GM20000 (cell line): ENCODE measurements at regions not wholly inside any gene's neighbourhood (a gene's known extent, or its start where the extent isn't known, plus 50 kb on each side); places are given as distances from the start of the nearest gene placed in this dataset.

Experiments
- DNase-seq: peaks from one replicate; pipeline ENCODE4 v3.0.0; 2012; ENCODE audit warnings: low spot score
- TF ChIP-seq, protein P1 (sequence below): IDR thresholded peaks from 2 replicates; pipeline ENCODE4 v1.5.1; 2012; ENCODE audit warnings: mild to moderate bottlenecking, control low read depth; ENCODE audit errors: extremely low read depth, missing control alignments

DNA sequence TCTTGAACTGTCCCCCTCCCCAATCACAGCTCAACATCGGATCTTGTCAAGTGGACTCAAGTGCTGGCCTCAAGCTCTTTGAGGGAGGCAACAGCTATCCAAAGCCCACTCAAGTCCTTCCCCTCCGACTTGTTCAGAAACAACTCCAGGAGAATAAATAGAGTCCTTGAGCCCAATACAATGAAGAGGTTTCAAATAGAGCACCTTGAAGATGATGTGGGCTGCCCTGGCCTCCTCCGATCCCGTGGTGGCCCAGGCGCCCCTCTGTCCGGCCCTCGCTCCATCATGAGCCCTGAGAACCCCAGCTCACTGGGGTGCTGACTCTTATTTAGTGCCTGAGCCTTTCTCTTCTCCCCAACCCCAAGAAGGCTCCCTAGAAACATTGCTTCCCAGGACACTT is 164.3 kb upstream of the PMEPA1 start:
- DNase-seq = no peak
- TF ChIP-seq, protein P1, sequence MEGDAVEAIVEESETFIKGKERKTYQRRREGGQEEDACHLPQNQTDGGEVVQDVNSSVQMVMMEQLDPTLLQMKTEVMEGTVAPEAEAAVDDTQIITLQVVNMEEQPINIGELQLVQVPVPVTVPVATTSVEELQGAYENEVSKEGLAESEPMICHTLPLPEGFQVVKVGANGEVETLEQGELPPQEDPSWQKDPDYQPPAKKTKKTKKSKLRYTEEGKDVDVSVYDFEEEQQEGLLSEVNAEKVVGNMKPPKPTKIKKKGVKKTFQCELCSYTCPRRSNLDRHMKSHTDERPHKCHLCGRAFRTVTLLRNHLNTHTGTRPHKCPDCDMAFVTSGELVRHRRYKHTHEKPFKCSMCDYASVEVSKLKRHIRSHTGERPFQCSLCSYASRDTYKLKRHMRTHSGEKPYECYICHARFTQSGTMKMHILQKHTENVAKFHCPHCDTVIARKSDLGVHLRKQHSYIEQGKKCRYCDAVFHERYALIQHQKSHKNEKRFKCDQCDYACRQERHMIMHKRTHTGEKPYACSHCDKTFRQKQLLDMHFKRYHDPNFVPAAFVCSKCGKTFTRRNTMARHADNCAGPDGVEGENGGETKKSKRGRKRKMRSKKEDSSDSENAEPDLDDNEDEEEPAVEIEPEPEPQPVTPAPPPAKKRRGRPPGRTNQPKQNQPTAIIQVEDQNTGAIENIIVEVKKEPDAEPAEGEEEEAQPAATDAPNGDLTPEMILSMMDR = no peak

DNA sequence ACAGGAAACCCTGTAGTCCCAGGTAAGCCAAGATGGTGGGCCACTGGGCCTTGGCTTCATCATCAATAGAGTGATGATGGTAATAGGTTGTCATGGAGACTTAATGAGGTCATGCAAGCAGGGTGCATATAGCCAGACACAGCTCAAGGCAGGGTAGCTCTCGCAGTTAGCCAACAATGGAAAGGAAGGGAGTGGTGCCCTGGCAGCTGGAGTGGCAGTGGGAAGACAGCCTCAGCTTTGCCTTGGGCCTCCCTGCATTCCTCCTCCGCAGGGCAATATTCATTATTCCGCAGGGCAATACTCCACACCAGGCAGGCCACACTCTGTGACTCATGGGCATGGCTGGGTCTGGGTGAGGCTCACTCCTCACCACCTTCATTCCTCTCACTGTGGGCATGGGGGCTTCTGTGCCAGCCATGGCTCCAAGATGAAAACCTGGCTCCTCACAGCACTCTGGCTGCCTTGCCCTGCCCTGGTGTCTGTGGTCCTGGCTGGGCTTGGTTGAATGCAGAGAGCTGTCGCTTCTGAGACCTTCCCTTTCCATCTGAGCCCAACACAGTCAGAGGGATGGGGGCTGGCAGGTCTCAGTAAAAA is 163.1 kb upstream of the PMEPA1 start:
- TF ChIP-seq, protein P1 = no peak

DNA sequence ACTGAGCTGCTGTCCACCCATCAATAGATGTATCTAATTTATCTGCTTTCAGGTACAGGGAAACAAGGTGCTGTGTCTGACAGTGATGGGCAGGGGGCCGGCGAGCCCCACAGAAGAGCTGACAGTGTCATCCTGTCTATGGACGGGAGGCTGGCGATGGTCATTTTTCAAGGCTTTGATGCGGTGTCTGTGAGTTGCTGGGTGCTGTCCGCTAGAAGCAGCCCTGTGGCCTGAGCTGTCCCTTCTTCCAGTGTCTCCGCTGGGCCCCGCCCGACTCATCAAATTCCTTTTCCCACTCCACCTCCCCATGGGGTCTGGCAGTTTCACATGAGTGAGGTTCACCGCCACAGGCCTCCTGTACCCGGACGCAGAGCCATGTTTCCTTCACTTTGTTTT is 161.4 kb upstream of the PMEPA1 start:
- DNase-seq = no peak
- TF ChIP-seq, protein P1 = no peak

More for the DNA sequence above, 163.1 kb upstream of the PMEPA1 start:
- no peak for DNase-seq

DNA sequence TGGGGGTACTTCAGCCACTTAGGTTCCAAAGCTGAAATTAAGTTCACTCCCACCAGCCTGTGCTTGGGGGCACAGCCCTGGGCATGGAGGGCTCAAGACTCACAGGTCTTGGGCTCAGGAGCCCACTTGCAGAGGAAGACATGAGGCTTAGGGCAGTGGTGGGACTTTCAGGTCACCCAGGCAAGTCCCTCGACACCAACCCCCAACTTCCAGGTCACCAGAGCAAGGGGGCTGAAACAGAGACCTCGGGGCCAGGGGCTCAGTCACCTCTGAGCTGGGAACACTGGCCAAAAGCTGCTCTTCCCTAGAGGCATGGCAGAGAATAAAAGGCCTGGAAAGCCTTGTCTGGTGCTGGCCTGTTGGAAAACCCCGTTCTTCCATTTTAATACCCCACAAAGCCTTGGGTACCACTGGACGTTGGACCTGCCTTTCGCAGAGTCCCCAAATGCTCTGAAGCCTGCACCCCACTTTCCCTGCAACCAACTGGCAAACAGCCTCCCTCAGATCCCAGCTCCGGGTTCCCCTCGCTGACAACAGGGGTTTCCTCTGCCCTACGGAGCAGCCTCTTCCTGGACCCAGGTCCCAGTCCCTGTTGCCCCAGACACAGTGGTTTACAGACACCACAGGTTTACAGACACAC is 160.9 kb upstream of the PMEPA1 start:
- DNase-seq = no peak
- TF ChIP-seq, protein P1 = no peak

DNA sequence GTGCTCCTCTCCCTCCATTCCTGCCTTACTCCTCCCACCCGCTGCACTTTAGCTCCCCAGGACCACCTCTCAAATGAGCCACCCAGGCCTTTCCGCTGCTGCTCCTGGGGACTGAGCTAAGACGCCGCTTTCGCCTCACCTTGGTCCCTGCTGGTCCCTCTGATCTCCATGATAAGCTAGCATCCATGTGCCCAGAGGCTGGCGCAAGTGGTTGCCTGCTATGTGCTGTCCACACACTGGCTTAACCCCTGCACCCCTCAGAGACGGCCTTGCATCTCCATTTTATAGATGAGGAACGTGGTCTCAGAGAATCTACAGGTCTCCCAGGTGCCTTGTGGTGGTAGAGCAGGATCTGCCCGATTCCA is 160.1 kb upstream of the PMEPA1 start:
- no peak for DNase-seq
- TF ChIP-seq, protein P1 = no peak

DNA sequence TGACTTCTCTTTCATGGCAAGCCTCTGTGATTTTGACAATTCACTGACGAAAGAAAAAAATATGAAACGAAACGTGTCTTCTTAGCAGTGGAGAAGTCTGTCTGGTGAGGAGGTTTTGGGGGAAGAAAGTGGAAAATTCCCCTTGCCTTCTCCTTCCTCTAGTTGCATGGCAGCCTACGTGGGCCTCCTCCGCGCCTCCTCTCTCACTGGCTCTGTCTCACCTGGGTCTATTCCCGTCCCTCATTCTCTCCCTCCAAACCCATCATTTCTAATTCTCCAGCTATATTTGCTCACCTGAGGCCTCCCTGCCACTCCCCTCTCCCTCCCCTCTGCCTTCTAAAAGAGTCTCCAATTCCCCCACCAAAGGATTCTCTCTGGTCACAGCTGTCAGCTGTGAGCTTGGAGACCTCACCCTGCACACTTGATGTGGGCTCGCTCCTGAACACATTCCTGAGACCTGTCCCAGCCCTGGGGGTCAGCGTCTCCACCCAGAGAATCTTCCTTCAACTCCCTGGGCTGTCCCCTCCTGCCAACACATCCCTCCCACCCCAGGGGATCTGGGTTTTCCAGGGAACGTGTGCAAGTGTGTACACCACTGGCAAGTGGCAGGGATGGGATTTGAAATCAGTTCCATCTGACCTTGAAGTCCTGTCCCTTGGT is 159.6 kb upstream of the PMEPA1 start:
- DNase-seq = no peak
- TF ChIP-seq, protein P1 = no peak

DNA sequence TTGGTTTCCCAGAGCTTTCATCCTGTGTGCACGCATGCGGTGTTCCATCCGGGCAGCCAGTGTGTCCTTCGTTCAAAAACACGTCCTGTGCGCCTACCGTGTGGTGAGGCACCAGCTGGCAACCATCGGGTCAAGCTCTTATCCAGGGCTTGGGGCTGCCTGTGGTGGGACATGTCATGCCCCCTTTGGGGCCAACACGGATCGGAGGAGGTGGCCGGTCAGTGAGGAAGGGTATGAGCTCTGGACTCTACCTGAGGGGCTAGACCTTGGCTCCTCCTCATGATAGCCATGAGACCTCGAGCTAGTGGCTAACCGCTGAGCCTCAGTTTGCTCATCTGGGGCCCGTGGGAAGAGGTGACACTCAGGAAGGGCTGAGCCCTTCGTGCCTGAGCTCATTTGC is 158.5 kb upstream of the PMEPA1 start:
- no peak for DNase-seq
- TF ChIP-seq, protein P1 = no peak
